MM.1S (cell line): ENCODE measurements at regions not wholly inside any gene's neighbourhood (a gene's known extent, or its start where the extent isn't known, plus 50 kb on each side); places are given as distances from the start of the nearest gene placed in this dataset.

Experiments used
- DNase-seq: peaks from one replicate; pipeline ENCODE4 v3.0.0-alpha.2; 2015
- H2AFZ ChIP-seq: fragments of 300-600 bp; sonication (generic); 2 replicates; pipeline ENCODE4 v1.6.0; 2016; ENCODE audit warnings: antibody characterized with exemption, low read length
- H3F3A ChIP-seq: fragments of 300-600 bp; sonication (generic); 2 replicates; pipeline ENCODE4 v1.6.1; 2016; ENCODE audit warnings: mild to moderate bottlenecking, antibody characterized with exemption, low read length, moderate library complexity, mixed read lengths; ENCODE audit not compliant: insufficient read depth
- H3K27ac ChIP-seq: fragments of 300-600 bp; sonication (generic); 2 replicates; pipeline ENCODE4 v1.5.1; 2016; ENCODE audit warnings: mild to moderate bottlenecking, low read length
- H3K27me3 ChIP-seq: fragments of 300-600 bp; sonication (generic); replicated peaks from 2 replicates; pipeline ENCODE4 v1.6.0; 2016; ENCODE audit warnings: low read length; ENCODE audit not compliant: insufficient read depth
- H3K36me3 ChIP-seq: fragments of 300-600 bp; sonication (generic); replicated peaks from 2 replicates; pipeline ENCODE4 v1.6.1; 2016; ENCODE audit warnings: mild to moderate bottlenecking, low read length, mixed read lengths; ENCODE audit not compliant: insufficient read depth
- H3K4me1 ChIP-seq: fragments of 300-600 bp; sonication (generic); 2 replicates; pipeline ENCODE4 v1.6.1; 2016; ENCODE audit warnings: low read length, mixed read lengths
- H3K4me2 ChIP-seq: fragments of 300-600 bp; sonication (generic); 2 replicates; pipeline ENCODE4 v1.6.0; 2016; ENCODE audit warnings: low read depth, low read length
- H3K4me3 ChIP-seq: fragments of 300-600 bp; sonication (generic); 2 replicates; pipeline ENCODE4 v1.5.1; 2016; ENCODE audit warnings: low read length, mixed read lengths
- H3K79me2 ChIP-seq: fragments of 300-600 bp; sonication (generic); 2 replicates; pipeline ENCODE4 v1.6.1; 2016; ENCODE audit warnings: mixed run types, low read length, mixed read lengths
- H3K9ac ChIP-seq: fragments of 300-600 bp; sonication (generic); 2 replicates; pipeline ENCODE4 v1.6.1; 2016; ENCODE audit warnings: low read length, mixed read lengths
- H3K9me2 ChIP-seq: fragments of 300-600 bp; sonication (generic); replicated peaks from 2 replicates; pipeline ENCODE4 v1.6.1; 2016; ENCODE audit warnings: mild to moderate bottlenecking, low read length, mixed read lengths; ENCODE audit not compliant: insufficient read depth
- H3K9me3 ChIP-seq: fragments of 300-600 bp; sonication (generic); replicated peaks from 2 replicates; pipeline ENCODE4 v1.6.1; 2016; ENCODE audit warnings: mild to moderate bottlenecking, low read length, mixed read lengths; ENCODE audit not compliant: insufficient read depth
- H4K20me1 ChIP-seq: fragments of 300-600 bp; sonication (generic); 2 replicates; pipeline ENCODE4 v1.6.1; 2016; ENCODE audit warnings: mild to moderate bottlenecking, low read length, moderate library complexity, mixed read lengths; ENCODE audit not compliant: insufficient read depth
- CTCF ChIP-seq: fragments of 300-600 bp; sonication (generic); IDR thresholded peaks from 2 replicates; pipeline ENCODE4 v1.5.1; 2016; ENCODE audit warnings: antibody characterized with exemption, low read length, mixed read lengths
- EZH2 ChIP-seq: fragments of 300-600 bp; sonication (generic); optimal IDR thresholded peaks from 2 replicates; pipeline ENCODE3; 2017; ENCODE audit warnings: low read depth, mild to moderate bottlenecking, antibody characterized with exemption, low read length, mixed read lengths
- EZH2phosphoT487 ChIP-seq: fragments of 300-600 bp; sonication (generic); IDR thresholded peaks from 2 replicates; pipeline ENCODE4 v1.6.1; 2018; ENCODE audit warnings: antibody characterized with exemption, low read length

- no peaks in the 10 kb centered on the region for H3K27me3 ChIP-seq
- no peaks in the 10 kb centered on the region for H4K20me1 ChIP-seq
- H3F3A ChIP-seq: no peaks in the 10 kb centered on the region
- no peaks in the 10 kb centered on the region for H3K79me2 ChIP-seq
- no peak overlapping the region for H3K9ac ChIP-seq
- no peak overlapping the region for H3K27ac ChIP-seq
- DNase-seq: no peak
- H3K9me2 ChIP-seq: no peaks in the 10 kb centered on the region
- H3K4me3 ChIP-seq: no peak overlapping the region
- no peak overlapping the region for H3K4me2 ChIP-seq
- no peaks in the 10 kb centered on the region for H3K4me1 ChIP-seq
- no peak for TF ChIP-seq EZH2
- TF ChIP-seq CTCF: no peak
- TF ChIP-seq EZH2phosphoT487: no peak
- H2AFZ ChIP-seq: no peak overlapping the region
- no peaks in the 10 kb centered on the region for H3K36me3 ChIP-seq
- no peaks in the 10 kb centered on the region for H3K9me3 ChIP-seq
Measured at GRCh38 chr3:116586285-116586944, 123.2 kb upstream of the TUSC7 start.

GRCh38 chr3:116591236-116591635, 118.3 kb upstream of the TUSC7 start:
- H3F3A ChIP-seq: no peaks in the 10 kb centered on the region
- no peak overlapping the region for H3K27ac ChIP-seq
- H4K20me1 ChIP-seq: no peaks in the 10 kb centered on the region
- no peaks in the 10 kb centered on the region for H3K9me3 ChIP-seq
- H3K27me3 ChIP-seq: no peaks in the 10 kb centered on the region
- H2AFZ ChIP-seq: no peak overlapping the region
- H3K9me2 ChIP-seq: no peaks in the 10 kb centered on the region
- no peak overlapping the region for H3K9ac ChIP-seq
- no peaks in the 10 kb centered on the region for H3K4me1 ChIP-seq
- no peak overlapping the region for H3K4me3 ChIP-seq
- H3K4me2 ChIP-seq: no peak overlapping the region
- H3K79me2 ChIP-seq: no peaks in the 10 kb centered on the region
- H3K36me3 ChIP-seq: no peaks in the 10 kb centered on the region
- DNase-seq: no peak
- TF ChIP-seq CTCF (no peak), EZH2phosphoT487 (no peak), EZH2 (no peak)

- Histone ChIP-seq H3K4me3 (no peak overlapping the region), H3K4me1 (no peaks in the 10 kb centered on the region), H3K27ac (no peak overlapping the region), H3K4me2 (no peak overlapping the region), H3K9me3 (no peaks in the 10 kb centered on the region), H3K9ac (no peak overlapping the region), H3K27me3 (no peaks in the 10 kb centered on the region), H3K36me3 (no peaks in the 10 kb centered on the region), H3K79me2 (no peaks in the 10 kb centered on the region), H2AFZ (no peak overlapping the region), H3K9me2 (no peaks in the 10 kb centered on the region), H3F3A (no peaks in the 10 kb centered on the region), H4K20me1 (no peaks in the 10 kb centered on the region)
- no peak for DNase-seq
- no peak for TF ChIP-seq EZH2phosphoT487
- TF ChIP-seq EZH2: no peak
- TF ChIP-seq CTCF: no peak
Measured at GRCh38 chr3:116601206-116601605, 108.4 kb upstream of the TUSC7 start.
